Spleen (tissue), 11 donors: ENCODE measurements at regions not wholly inside any gene's neighbourhood (a gene's known extent, or its start where the extent isn't known, plus 50 kb on each side); places are given as distances from the start of the nearest gene placed in this dataset.

Source experiments
- DNase-seq: peaks from one replicate; pipeline ENCODE4 v3.0.0-alpha.2; 2020
- H3K27ac ChIP-seq, 8 donors: fragments of 200-600 bp; sonication (generic) in 7 of 8; 1 replicate in 4 of 8; 2 replicates in 4 of 8; pipeline versions ENCODE4 v1.5.0 to v1.8.0; 2016 to 2021; ENCODE audit warnings: inconsistent platforms in 4 of 8, mild to moderate bottlenecking in 4 of 8, moderate library complexity in 1 of 8
- H3K27me3 ChIP-seq, 7 donors: fragments of 200-600 bp; sonication (generic) in 6 of 7; replicated peaks in 1 of 7; 1 replicate in 4 of 7; 2 replicates in 3 of 7; pipeline versions ENCODE4 v1.5.0 to v1.8.0; 2016 to 2021; ENCODE audit warnings: inconsistent platforms in 3 of 7, mild to moderate bottlenecking in 1 of 7
- H3K36me3 ChIP-seq, 6 donors: fragments of 200-600 bp; sonication (generic) in 5 of 6; 1 replicate in 4 of 6; 2 replicates in 2 of 6; pipeline versions ENCODE4 v1.5.0 to v1.8.0; 2016 to 2021; ENCODE audit warnings: inconsistent platforms in 2 of 6
- H3K4me1 ChIP-seq, 6 donors: fragments of 200-600 bp; sonication (generic) in 5 of 6; 1 replicate in 3 of 6; 2 replicates in 3 of 6; pipeline versions ENCODE4 v1.5.0 to v1.8.0; 2016 to 2021; ENCODE audit warnings: inconsistent platforms in 3 of 6
- H3K4me3 ChIP-seq, 8 donors: fragments of 200-600 bp; sonication (generic) in 7 of 8; 1 replicate in 4 of 8; 2 replicates in 4 of 8; pipeline versions ENCODE4 v1.5.0 to v1.8.0; 2016 to 2021; ENCODE audit warnings: inconsistent platforms in 4 of 8, mild to moderate bottlenecking in 4 of 8, moderate library complexity in 2 of 8
- H3K9me3 ChIP-seq, 8 donors: fragments of 200-600 bp; sonication (generic) in 7 of 8; 1 replicate in 4 of 8; 2 replicates in 4 of 8; pipeline versions ENCODE4 v1.5.0 to v1.8.0; 2016 to 2021; ENCODE audit warnings: inconsistent platforms in 4 of 8
- CTCF ChIP-seq, 11 experiments: fragments of 200-600 bp in 7 of 11; fragments of 450-650 bp in 4 of 11; sonication (generic) in 4 of 11; IDR thresholded peaks in 8 of 11; conservative IDR thresholded peaks in 3 of 11; 1 replicate in 7 of 11; 2 replicates in 4 of 11; pipeline versions ENCODE4 v1.4.0 to v1.8.0; 2016 to 2021; ENCODE audit warnings: antibody characterized with exemption in 11 of 11, inconsistent platforms in 4 of 11, mild to moderate bottlenecking in 1 of 11
- POLR2A ChIP-seq, 3 donors: fragments of 450-650 bp; IDR thresholded peaks; one replicate each; pipeline ENCODE4 v1.5.1; 2017; ENCODE audit warnings: antibody characterized with exemption in 3 of 3, mild to moderate bottlenecking in 1 of 3
- POLR2AphosphoS5 ChIP-seq, 3 donors: sonication (generic); formaldehyde crosslinking; IDR thresholded peaks; one replicate each; pipeline ENCODE4 v1.5.1; 2017; ENCODE audit warnings: antibody characterized with exemption in 3 of 3
- WGBS, 5 donors: extraction: QIAGEN DNeasy Blood & Tissue Kit in 3 of 5; methylation state at CpG; one replicate each; pipeline versions ENCODE4 v1.1.5 to v1.1.7; 2013 to 2018; 5-methylcytosine and 5-hydroxymethylcytosine counted together
- intact Hi-C: fragments of 100-400 bp; cut with DNase I; formaldehyde crosslinking; loops from one replicate; pipeline ENCODE4 v1.15.0; 2023; ENCODE audit warnings: low total_unique reads
- donor health status: healthy with polysubstance abuse.
- donor health status: DM: no; HTN: no; CAD: no; lungs with moderate emphysema.
- donor health status: DM: no; HTN: no; CAD: no.
- donor health status: Bipolar disorder and iron deficiency.
- donor health status: healthy.
- donor health status: DM: no; HTN: no; CAD: no.
- donor health status: DM: yes; HTN: yes; CAD: no.

DNA sequence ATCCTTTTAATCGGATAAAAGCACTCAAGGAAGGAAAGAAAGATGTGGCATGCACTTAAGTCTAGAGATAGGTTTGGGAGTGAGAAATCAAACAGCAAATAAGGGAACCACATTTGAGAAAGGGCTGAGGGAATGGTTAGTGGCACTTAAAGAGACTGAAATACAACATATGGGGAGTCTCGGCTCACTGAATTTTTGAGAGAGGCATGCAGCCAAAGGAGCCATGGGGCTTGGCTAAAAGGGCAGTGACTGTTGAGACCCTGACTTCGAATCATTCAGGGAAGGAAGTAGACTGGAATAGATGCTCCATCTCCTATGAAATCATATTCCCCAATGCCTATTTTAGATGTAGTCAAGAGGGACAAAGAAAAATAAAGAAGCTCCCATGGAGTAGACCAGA, 58.3 kb upstream of the HAO2 start:
- H3K27me3 ChIP-seq, result no peaks in the 10 kb centered on the region
- H3K9me3 ChIP-seq, result no peaks in the 10 kb centered on the region
- no peak for DNase-seq
- intact Hi-C loops, result no loop called here
- no peak overlapping the region for H3K4me3 ChIP-seq
- WGBS, 5 donors, result 38 to 65% (median 57%) methylated on average over 3 of the region's 3 CpGs
- no peaks in the 10 kb centered on the region for H3K36me3 ChIP-seq
- no peak for TF ChIP-seq CTCF (IDR thresholded peaks at IDR 0.05 in 8 of 11, conservative IDR thresholded peaks at IDR 0.05 in 3 of 11)
- TF ChIP-seq POLR2A (IDR thresholded peaks at IDR 0.05), result no peak
- no peak for TF ChIP-seq POLR2AphosphoS5 (IDR thresholded peaks at IDR 0.05)
- no peak overlapping the region for H3K27ac ChIP-seq
- no peaks in the 10 kb centered on the region for H3K4me1 ChIP-seq

GRCh38 chr1:119312500-119312899, 56.1 kb upstream of the HAO2 start:
- WGBS, 5 donors, result 84 to 97% (median 87%) methylated on average over 4 of the region's 4 CpGs
- H3K4me3 ChIP-seq, result no peak overlapping the region
- DNase-seq, result no peak
- no peak for TF ChIP-seq POLR2AphosphoS5 (IDR thresholded peaks at IDR 0.05)
- no peak for TF ChIP-seq POLR2A (IDR thresholded peaks at IDR 0.05)
- no peak for TF ChIP-seq CTCF (IDR thresholded peaks at IDR 0.05 in 8 of 11, conservative IDR thresholded peaks at IDR 0.05 in 3 of 11)
- no peaks in the 10 kb centered on the region for H3K9me3 ChIP-seq
- H3K27ac ChIP-seq, result no peak overlapping the region
- intact Hi-C loops, result no loop called here
- H3K36me3 ChIP-seq, result no peaks in the 10 kb centered on the region
- H3K27me3 ChIP-seq, result peaks cover 0 to 6% (median 0%) of the 10 kb centered on the region in 7 donors
- no peaks in the 10 kb centered on the region for H3K4me1 ChIP-seq

- Histone ChIP-seq H3K9me3 (no peaks in the 10 kb centered on the region), H3K36me3 (no peaks in the 10 kb centered on the region), H3K4me1 (no peaks in the 10 kb centered on the region), H3K27me3 (peaks cover 0 to 6% (median 0%) of the 10 kb centered on the region in 7 donors), H3K27ac (no peak overlapping the region), H3K4me3 (no peak overlapping the region)
- intact Hi-C loops, result no loop called here
- WGBS, 5 donors, result 82 to 92% (median 90%) methylated on average over 5 of the region's 5 CpGs
- TF ChIP-seq CTCF (IDR thresholded peaks at IDR 0.05 in 8 of 11, conservative IDR thresholded peaks at IDR 0.05 in 3 of 11) (no peak), POLR2A (IDR thresholded peaks at IDR 0.05) (no peak), POLR2AphosphoS5 (IDR thresholded peaks at IDR 0.05) (no peak)
- DNase-seq, result no peak
Measured at GRCh38 chr1:119314001-119314796, 54.4 kb upstream of the HAO2 start.

- H3K36me3 ChIP-seq, result no peaks in the 10 kb centered on the region
- peaks cover 0 to 6% (median 0%) of the 10 kb centered on the region in 7 donors for H3K27me3 ChIP-seq
- no peak overlapping the region for H3K27ac ChIP-seq
- no peak for TF ChIP-seq POLR2A (IDR thresholded peaks at IDR 0.05)
- TF ChIP-seq CTCF (IDR thresholded peaks at IDR 0.05 in 8 of 11, conservative IDR thresholded peaks at IDR 0.05 in 3 of 11), result no peak
- TF ChIP-seq POLR2AphosphoS5 (IDR thresholded peaks at IDR 0.05), result no peak
- no peak for DNase-seq
- no peak overlapping the region for H3K4me3 ChIP-seq
- no peaks in the 10 kb centered on the region for H3K9me3 ChIP-seq
- intact Hi-C loops, result no loop called here
- H3K4me1 ChIP-seq, result no peaks in the 10 kb centered on the region
- WGBS, 5 donors, result 79 to 86% (median 85%) methylated on average over 18 of the region's 18 CpGs
Measured at GRCh38 chr1:119316870-119317416, 51.6 kb upstream of the HAO2 start.
